Liver (tissue), 8 donors: ENCODE measurements at regions not wholly inside any gene's neighbourhood (a gene's known extent, or its start where the extent isn't known, plus 50 kb on each side); places are given as distances from the start of the nearest gene placed in this dataset.

Experiments used
- DNase-seq: peaks from one replicate; pipeline ENCODE4 v3.0.0-alpha.2; 2017; ENCODE audit warnings: low spot score
- H3K27ac ChIP-seq, 2 donors: one replicate each; pipeline ENCODE4 v1.7.0; 2013; ENCODE audit warnings: inconsistent platforms in 2 of 2, low read length in 2 of 2, control low read depth in 1 of 2, low read depth in 1 of 2, mild to moderate bottlenecking in 1 of 2
- H3K27me3 ChIP-seq, 4 donors: one replicate each; pipeline versions ENCODE4 v1.6.1 to v1.7.0; 2013; ENCODE audit warnings: low read length in 3 of 4, inconsistent platforms in 1 of 4, mild to moderate bottlenecking in 1 of 4, moderate library complexity in 1 of 4; ENCODE audit not compliant: control insufficient read depth in 4 of 4, insufficient read depth in 4 of 4
- H3K36me3 ChIP-seq, 4 donors: one replicate each; pipeline versions ENCODE4 v1.6.1 to v1.7.0; 2013; ENCODE audit warnings: low read length in 3 of 4, mild to moderate bottlenecking in 3 of 4, low read depth in 1 of 4, moderate library complexity in 1 of 4; ENCODE audit not compliant: control insufficient read depth in 4 of 4, insufficient read depth in 3 of 4
- H3K4me1 ChIP-seq, 4 donors: one replicate each; pipeline versions ENCODE4 v1.6.1 to v1.7.0; 2013; ENCODE audit warnings: low read length in 3 of 4, mild to moderate bottlenecking in 3 of 4, moderate library complexity in 1 of 4; ENCODE audit not compliant: control insufficient read depth in 4 of 4, insufficient read depth in 4 of 4
- H3K4me3 ChIP-seq, 3 donors: one replicate each; pipeline versions ENCODE4 v1.6.1 to v1.7.0; 2013; ENCODE audit warnings: low read length in 3 of 3, control low read depth in 1 of 3, low read depth in 1 of 3, mild to moderate bottlenecking in 1 of 3
- H3K9ac ChIP-seq, 2 donors: one replicate each; pipeline ENCODE4 v1.7.0; 2013; ENCODE audit warnings: low read length in 2 of 2, mild to moderate bottlenecking in 2 of 2, moderate library complexity in 2 of 2, control low read depth in 1 of 2, low read depth in 1 of 2
- H3K9me3 ChIP-seq, 4 donors: one replicate each; pipeline versions ENCODE4 v1.6.1 to v1.7.0; 2013; ENCODE audit warnings: low read length in 3 of 4; ENCODE audit not compliant: control insufficient read depth in 4 of 4
- EGR1 ChIP-seq, 2 donors: IDR thresholded peaks; 2 replicates each; pipeline ENCODE4 v1.6.1; 2016 to 2018; ENCODE audit warnings: antibody characterized with exemption in 2 of 2, low read depth in 2 of 2
- FOXA1 ChIP-seq: IDR thresholded peaks from 2 replicates; pipeline ENCODE4 v1.6.1; 2016; ENCODE audit warnings: antibody characterized with exemption
- FOXA2 ChIP-seq: IDR thresholded peaks from 2 replicates; pipeline ENCODE4 v1.6.1; 2016; ENCODE audit warnings: antibody characterized with exemption
- GABPA ChIP-seq, 2 donors: IDR thresholded peaks in 1 of 2; conservative IDR thresholded peaks in 1 of 2; 2 replicates each; pipeline ENCODE4 v1.6.1; 2016; ENCODE audit warnings: antibody characterized with exemption in 2 of 2, mild to moderate bottlenecking in 1 of 2, moderate library complexity in 1 of 2
- HNF4A ChIP-seq, 2 donors: conservative IDR thresholded peaks; 2 replicates each; pipeline ENCODE4 v1.6.1; 2016; ENCODE audit warnings: antibody characterized with exemption in 2 of 2, mild to moderate bottlenecking in 2 of 2
- HNF4G ChIP-seq: IDR thresholded peaks from 2 replicates; pipeline ENCODE4 v1.6.1; 2016; ENCODE audit warnings: antibody characterized with exemption
- JUND ChIP-seq, 2 donors: IDR thresholded peaks; 2 replicates each; pipeline ENCODE4 v1.6.1; 2016; ENCODE audit warnings: antibody characterized with exemption in 2 of 2
- NR2F2 ChIP-seq: IDR thresholded peaks from 2 replicates; pipeline ENCODE4 v1.6.1; 2016; ENCODE audit warnings: antibody characterized with exemption
- RAD21 ChIP-seq, 2 donors: IDR thresholded peaks; 2 replicates each; pipeline ENCODE4 v1.6.1; 2016; ENCODE audit warnings: antibody characterized with exemption in 2 of 2, mild to moderate bottlenecking in 2 of 2
- RXRA ChIP-seq, 2 donors: IDR thresholded peaks; 2 replicates each; pipeline ENCODE4 v1.6.1; 2017 to 2018; ENCODE audit warnings: antibody characterized with exemption in 2 of 2, mild to moderate bottlenecking in 1 of 2
- SP1 ChIP-seq: IDR thresholded peaks from 2 replicates; pipeline ENCODE4 v1.6.1; 2018; ENCODE audit warnings: antibody characterized with exemption, mild to moderate bottlenecking
- TAF1 ChIP-seq: conservative IDR thresholded peaks from 2 replicates; pipeline ENCODE4 v1.6.1; 2016; ENCODE audit warnings: antibody characterized with exemption, mild to moderate bottlenecking
- YY1 ChIP-seq: IDR thresholded peaks from 2 replicates; pipeline ENCODE4 v1.6.1; 2016; ENCODE audit warnings: antibody characterized with exemption, mild to moderate bottlenecking
- WGBS: extraction: QIAGEN DNeasy Blood & Tissue Kit; methylation state at CpG from one replicate; pipeline ENCODE4 v1.1.7; 2013; 5-methylcytosine and 5-hydroxymethylcytosine counted together
- TF ChIP-seq, protein P1 (sequence below): IDR thresholded peaks from 2 replicates; pipeline ENCODE4 v1.6.1; 2016; ENCODE audit warnings: antibody characterized with exemption, mild to moderate bottlenecking
- TF ChIP-seq, protein P2 (sequence below): IDR thresholded peaks from 2 replicates; pipeline ENCODE4 v1.6.1; 2016; ENCODE audit warnings: antibody characterized with exemption
- TF ChIP-seq, protein P3 (sequence below): IDR thresholded peaks from 2 replicates; pipeline ENCODE4 v1.6.1; 2016; ENCODE audit warnings: antibody characterized with exemption
- TF ChIP-seq, protein P4 (sequence below): fragments of 150-350 bp; IDR thresholded peaks from 2 replicates; pipeline ENCODE4 v1.5.1; 2017; ENCODE audit warnings: improper control_type of control experiment, low read depth, low read length; ENCODE audit not compliant: missing input control
- TF ChIP-seq, protein P5 (sequence below): IDR thresholded peaks from 2 replicates; pipeline ENCODE4 v1.6.1; 2016; ENCODE audit warnings: antibody characterized with exemption
- donor health status: healthy.
- donor health status: healthy.
- donor health status: healthy.
- donor health status: healthy.
- donor health status: healthy.

DNA sequence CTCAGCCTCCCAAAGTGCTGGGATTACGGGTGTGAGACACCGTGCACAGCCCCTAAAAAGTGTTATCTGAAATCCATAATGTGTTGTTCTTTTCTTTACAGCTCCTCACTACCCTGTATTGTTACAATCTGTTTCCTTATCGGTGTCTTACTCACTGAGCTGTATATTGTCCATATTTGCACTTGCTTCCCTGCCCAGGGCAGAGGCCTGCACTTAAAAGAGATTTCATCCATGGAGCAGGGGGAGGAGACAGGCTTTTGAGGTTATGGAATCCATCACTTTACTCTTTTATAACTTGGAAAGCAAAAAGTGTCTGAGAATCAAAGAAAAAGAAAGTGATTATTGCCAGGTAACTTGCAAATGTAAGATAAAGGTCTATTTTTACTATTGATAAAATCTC, 251.0 kb downstream of the DIO2 start:
- H3K4me1 ChIP-seq: no peaks in the 10 kb centered on the region
- H3K9me3 ChIP-seq: peaks cover 0 to 6% (median 1%) of the 10 kb centered on the region in 4 donors
- no peaks in the 10 kb centered on the region for H3K27me3 ChIP-seq
- H3K9ac ChIP-seq: no peak overlapping the region
- WGBS: 65% methylated on average over 3 of the region's 3 CpGs
- TF ChIP-seq HNF4A (conservative IDR thresholded peaks at IDR 0.05): no peak
- DNase-seq: no peak
- H3K4me3 ChIP-seq: no peak overlapping the region
- H3K27ac ChIP-seq: no peak overlapping the region
- no peaks in the 10 kb centered on the region for H3K36me3 ChIP-seq

DNA sequence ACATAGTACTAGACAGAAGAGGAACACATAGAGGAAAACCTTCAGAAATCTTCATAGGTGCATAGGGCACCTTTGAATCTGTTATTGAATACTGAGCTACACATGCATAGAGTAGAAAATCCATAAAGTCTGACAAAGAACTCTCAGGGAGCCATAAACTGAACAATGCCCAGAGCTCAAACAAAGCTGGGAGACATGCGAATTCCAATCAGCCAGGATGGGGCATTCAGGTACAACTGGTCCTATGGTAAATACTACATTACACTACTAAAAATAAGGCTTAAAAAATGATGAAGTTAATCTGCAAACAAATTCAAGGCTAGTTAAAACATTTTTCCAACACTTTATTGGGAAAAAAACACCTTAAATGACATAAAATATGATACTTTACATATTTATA, 259.7 kb downstream of the DIO2 start:
- no peak for DNase-seq
- H3K27ac ChIP-seq: no peak overlapping the region
- H3K4me1 ChIP-seq: no peaks in the 10 kb centered on the region
- TF ChIP-seq TAF1 (no peak), YY1 (no peak), RAD21 (IDR thresholded peaks at IDR 0.05) (no peak), FOXA1 (no peak), JUND (IDR thresholded peaks at IDR 0.05) (no peak), HNF4A (conservative IDR thresholded peaks at IDR 0.05) (no peak), RXRA (IDR thresholded peaks at IDR 0.05) (no peak), NR2F2 (no peak), GABPA (IDR thresholded peaks at IDR 0.05 in 1 of 2, conservative IDR thresholded peaks at IDR 0.05 in 1 of 2) (no peak), SP1 (no peak), EGR1 (IDR thresholded peaks at IDR 0.05; ENCODE audit: low read depth in 2 of 2) (no peak), HNF4G (no peak), FOXA2 (no peak)
- TF ChIP-seq, protein P1, sequence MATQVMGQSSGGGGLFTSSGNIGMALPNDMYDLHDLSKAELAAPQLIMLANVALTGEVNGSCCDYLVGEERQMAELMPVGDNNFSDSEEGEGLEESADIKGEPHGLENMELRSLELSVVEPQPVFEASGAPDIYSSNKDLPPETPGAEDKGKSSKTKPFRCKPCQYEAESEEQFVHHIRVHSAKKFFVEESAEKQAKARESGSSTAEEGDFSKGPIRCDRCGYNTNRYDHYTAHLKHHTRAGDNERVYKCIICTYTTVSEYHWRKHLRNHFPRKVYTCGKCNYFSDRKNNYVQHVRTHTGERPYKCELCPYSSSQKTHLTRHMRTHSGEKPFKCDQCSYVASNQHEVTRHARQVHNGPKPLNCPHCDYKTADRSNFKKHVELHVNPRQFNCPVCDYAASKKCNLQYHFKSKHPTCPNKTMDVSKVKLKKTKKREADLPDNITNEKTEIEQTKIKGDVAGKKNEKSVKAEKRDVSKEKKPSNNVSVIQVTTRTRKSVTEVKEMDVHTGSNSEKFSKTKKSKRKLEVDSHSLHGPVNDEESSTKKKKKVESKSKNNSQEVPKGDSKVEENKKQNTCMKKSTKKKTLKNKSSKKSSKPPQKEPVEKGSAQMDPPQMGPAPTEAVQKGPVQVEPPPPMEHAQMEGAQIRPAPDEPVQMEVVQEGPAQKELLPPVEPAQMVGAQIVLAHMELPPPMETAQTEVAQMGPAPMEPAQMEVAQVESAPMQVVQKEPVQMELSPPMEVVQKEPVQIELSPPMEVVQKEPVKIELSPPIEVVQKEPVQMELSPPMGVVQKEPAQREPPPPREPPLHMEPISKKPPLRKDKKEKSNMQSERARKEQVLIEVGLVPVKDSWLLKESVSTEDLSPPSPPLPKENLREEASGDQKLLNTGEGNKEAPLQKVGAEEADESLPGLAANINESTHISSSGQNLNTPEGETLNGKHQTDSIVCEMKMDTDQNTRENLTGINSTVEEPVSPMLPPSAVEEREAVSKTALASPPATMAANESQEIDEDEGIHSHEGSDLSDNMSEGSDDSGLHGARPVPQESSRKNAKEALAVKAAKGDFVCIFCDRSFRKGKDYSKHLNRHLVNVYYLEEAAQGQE: no peak
- TF ChIP-seq, protein P2, sequence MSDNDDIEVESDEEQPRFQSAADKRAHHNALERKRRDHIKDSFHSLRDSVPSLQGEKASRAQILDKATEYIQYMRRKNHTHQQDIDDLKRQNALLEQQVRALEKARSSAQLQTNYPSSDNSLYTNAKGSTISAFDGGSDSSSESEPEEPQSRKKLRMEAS: no peak
- TF ChIP-seq, protein P3, sequence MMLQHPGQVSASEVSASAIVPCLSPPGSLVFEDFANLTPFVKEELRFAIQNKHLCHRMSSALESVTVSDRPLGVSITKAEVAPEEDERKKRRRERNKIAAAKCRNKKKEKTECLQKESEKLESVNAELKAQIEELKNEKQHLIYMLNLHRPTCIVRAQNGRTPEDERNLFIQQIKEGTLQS: no peak
- TF ChIP-seq, protein P4, sequence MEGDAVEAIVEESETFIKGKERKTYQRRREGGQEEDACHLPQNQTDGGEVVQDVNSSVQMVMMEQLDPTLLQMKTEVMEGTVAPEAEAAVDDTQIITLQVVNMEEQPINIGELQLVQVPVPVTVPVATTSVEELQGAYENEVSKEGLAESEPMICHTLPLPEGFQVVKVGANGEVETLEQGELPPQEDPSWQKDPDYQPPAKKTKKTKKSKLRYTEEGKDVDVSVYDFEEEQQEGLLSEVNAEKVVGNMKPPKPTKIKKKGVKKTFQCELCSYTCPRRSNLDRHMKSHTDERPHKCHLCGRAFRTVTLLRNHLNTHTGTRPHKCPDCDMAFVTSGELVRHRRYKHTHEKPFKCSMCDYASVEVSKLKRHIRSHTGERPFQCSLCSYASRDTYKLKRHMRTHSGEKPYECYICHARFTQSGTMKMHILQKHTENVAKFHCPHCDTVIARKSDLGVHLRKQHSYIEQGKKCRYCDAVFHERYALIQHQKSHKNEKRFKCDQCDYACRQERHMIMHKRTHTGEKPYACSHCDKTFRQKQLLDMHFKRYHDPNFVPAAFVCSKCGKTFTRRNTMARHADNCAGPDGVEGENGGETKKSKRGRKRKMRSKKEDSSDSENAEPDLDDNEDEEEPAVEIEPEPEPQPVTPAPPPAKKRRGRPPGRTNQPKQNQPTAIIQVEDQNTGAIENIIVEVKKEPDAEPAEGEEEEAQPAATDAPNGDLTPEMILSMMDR: no peak
- TF ChIP-seq, protein P5, sequence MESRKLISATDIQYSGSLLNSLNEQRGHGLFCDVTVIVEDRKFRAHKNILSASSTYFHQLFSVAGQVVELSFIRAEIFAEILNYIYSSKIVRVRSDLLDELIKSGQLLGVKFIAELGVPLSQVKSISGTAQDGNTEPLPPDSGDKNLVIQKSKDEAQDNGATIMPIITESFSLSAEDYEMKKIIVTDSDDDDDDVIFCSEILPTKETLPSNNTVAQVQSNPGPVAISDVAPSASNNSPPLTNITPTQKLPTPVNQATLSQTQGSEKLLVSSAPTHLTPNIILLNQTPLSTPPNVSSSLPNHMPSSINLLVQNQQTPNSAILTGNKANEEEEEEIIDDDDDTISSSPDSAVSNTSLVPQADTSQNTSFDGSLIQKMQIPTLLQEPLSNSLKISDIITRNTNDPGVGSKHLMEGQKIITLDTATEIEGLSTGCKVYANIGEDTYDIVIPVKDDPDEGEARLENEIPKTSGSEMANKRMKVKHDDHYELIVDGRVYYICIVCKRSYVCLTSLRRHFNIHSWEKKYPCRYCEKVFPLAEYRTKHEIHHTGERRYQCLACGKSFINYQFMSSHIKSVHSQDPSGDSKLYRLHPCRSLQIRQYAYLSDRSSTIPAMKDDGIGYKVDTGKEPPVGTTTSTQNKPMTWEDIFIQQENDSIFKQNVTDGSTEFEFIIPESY: no peak
- H3K27me3 ChIP-seq: peaks cover 0 to 3% (median 0%) of the 10 kb centered on the region in 4 donors
- peaks cover 0 to 6% (median 0%) of the 10 kb centered on the region in 4 donors for H3K9me3 ChIP-seq
- no peak overlapping the region for H3K9ac ChIP-seq
- WGBS: 66% methylated on average over 1 of the region's 1 CpG
- H3K36me3 ChIP-seq: no peaks in the 10 kb centered on the region
- H3K4me3 ChIP-seq: no peak overlapping the region
